Activated T-helper 1 cell treated with anti-CD3 and anti-CD28 coated beads, Interleukin-12 subunit alpha, Interleukin-12 subunit beta, Interleukin-2, Interleukin-4 antibody, amounts not matched to agents 30 ng/mL and 10 ng/mL and 1 ng/mL, durations not matched to agents 14 hours and 24 hours and 36 hours (primary cell): ENCODE measurements at regions not wholly inside any gene's neighbourhood (a gene's known extent, or its start where the extent isn't known, plus 50 kb on each side); places are given as distances from the start of the nearest gene placed in this dataset.

Experiments
- DNase-seq: peaks from one replicate; pipeline ENCODE4 v3.0.0; 2021; ENCODE audit warnings: low spot score
- H3K27ac Mint-ChIP-seq: one replicate; pipeline ENCODE4 v1.8.0; 2021; ENCODE audit warnings: mild to moderate bottlenecking, mixed read lengths
- H3K27me3 Mint-ChIP-seq: one replicate; pipeline ENCODE4 v1.8.0; 2022; ENCODE audit warnings: mild to moderate bottlenecking, moderate library complexity, mixed read lengths; ENCODE audit not compliant: insufficient read depth
- H3K36me3 Mint-ChIP-seq: one replicate; pipeline ENCODE4 v1.8.0; 2021; ENCODE audit warnings: low read depth, mixed read lengths
- H3K4me1 Mint-ChIP-seq: one replicate; pipeline ENCODE4 v1.8.0; 2021; ENCODE audit warnings: low read depth, mixed read lengths
- H3K4me3 Mint-ChIP-seq: one replicate; pipeline ENCODE4 v1.8.0; 2021; ENCODE audit warnings: mild to moderate bottlenecking, moderate library complexity, mixed read lengths
- H3K9me3 Mint-ChIP-seq: one replicate; pipeline ENCODE4 v1.8.0; 2021; ENCODE audit warnings: mixed read lengths
- intact Hi-C: fragments of 100-400 bp; cut with micrococcal nuclease; formaldehyde crosslinking; loops from one replicate; pipeline ENCODE4 v1.15.1; 2024

GRCh38 chr7:110382736-110383135 is 708.2 kb upstream of the LRRN3 start:
- intact Hi-C loops, result no loop called here
- Mint-ChIP-seq H3K4me3 (no peak overlapping the region), H3K36me3 (no peaks in the 10 kb centered on the region), H3K27ac (no peak overlapping the region), H3K27me3 (no peaks in the 10 kb centered on the region), H3K9me3 (no peaks in the 10 kb centered on the region), H3K4me1 (no peaks in the 10 kb centered on the region)
- no peak for DNase-seq

- Mint-ChIP-seq H3K9me3 (no peaks in the 10 kb centered on the region), H3K27me3 (no peaks in the 10 kb centered on the region), H3K27ac (no peak overlapping the region), H3K4me3 (no peak overlapping the region), H3K4me1 (no peaks in the 10 kb centered on the region), H3K36me3 (no peaks in the 10 kb centered on the region)
- intact Hi-C loops, result no loop called here
- DNase-seq, result no peak
Observed at GRCh38 chr7:110386006-110386405, 704.9 kb upstream of the LRRN3 start.

- DNase-seq, result no peak
- intact Hi-C loops, result no loop called here
- Mint-ChIP-seq H3K27me3 (no peaks in the 10 kb centered on the region), H3K9me3 (no peaks in the 10 kb centered on the region), H3K4me1 (no peaks in the 10 kb centered on the region), H3K4me3 (no peak overlapping the region), H3K27ac (no peak overlapping the region), H3K36me3 (no peaks in the 10 kb centered on the region)
Observed at GRCh38 chr7:110386913-110387312, 704.0 kb upstream of the LRRN3 start.

GRCh38 chr7:110387689-110388088 is 703.2 kb upstream of the LRRN3 start:
- no peak for DNase-seq
- H3K4me3 Mint-ChIP-seq, result no peak overlapping the region
- H3K27me3 Mint-ChIP-seq, result no peaks in the 10 kb centered on the region
- H3K4me1 Mint-ChIP-seq, result no peaks in the 10 kb centered on the region
- intact Hi-C loops, result no loop called here
- no peak overlapping the region for H3K27ac Mint-ChIP-seq
- H3K36me3 Mint-ChIP-seq, result no peaks in the 10 kb centered on the region
- no peaks in the 10 kb centered on the region for H3K9me3 Mint-ChIP-seq

GRCh38 chr7:110388457-110388856 is 702.5 kb upstream of the LRRN3 start:
- no peaks in the 10 kb centered on the region for H3K36me3 Mint-ChIP-seq
- H3K4me3 Mint-ChIP-seq, result no peak overlapping the region
- H3K27ac Mint-ChIP-seq, result no peak overlapping the region
- no peaks in the 10 kb centered on the region for H3K9me3 Mint-ChIP-seq
- DNase-seq, result no peak
- H3K27me3 Mint-ChIP-seq, result no peaks in the 10 kb centered on the region
- H3K4me1 Mint-ChIP-seq, result no peaks in the 10 kb centered on the region
- intact Hi-C loops, result no loop called here

GRCh38 chr7:110396021-110396420 is 694.9 kb upstream of the LRRN3 start:
- intact Hi-C loops, result no loop called here
- Mint-ChIP-seq H3K9me3 (no peaks in the 10 kb centered on the region), H3K27ac (no peak overlapping the region), H3K36me3 (no peaks in the 10 kb centered on the region), H3K27me3 (peaks cover 3% of the 10 kb centered on the region), H3K4me3 (no peak overlapping the region), H3K4me1 (no peaks in the 10 kb centered on the region)
- DNase-seq, result no peak

GRCh38 chr7:110397927-110398660 is 692.8 kb upstream of the LRRN3 start:
- Mint-ChIP-seq H3K4me3 (no peak overlapping the region), H3K36me3 (no peaks in the 10 kb centered on the region), H3K9me3 (no peaks in the 10 kb centered on the region), H3K27ac (no peak overlapping the region), H3K4me1 (no peaks in the 10 kb centered on the region), H3K27me3 (peaks cover 3% of the 10 kb centered on the region)
- no peak for DNase-seq
- intact Hi-C loops, result no loop called here

- Mint-ChIP-seq H3K27ac (no peak overlapping the region), H3K27me3 (peaks cover 3% of the 10 kb centered on the region), H3K4me3 (no peak overlapping the region), H3K9me3 (no peaks in the 10 kb centered on the region), H3K36me3 (no peaks in the 10 kb centered on the region), H3K4me1 (no peaks in the 10 kb centered on the region)
- no peak for DNase-seq
- intact Hi-C loops, result no loop called here
Observed at GRCh38 chr7:110399421-110399820, 691.5 kb upstream of the LRRN3 start.

GRCh38 chr7:110400411-110400810 is 690.5 kb upstream of the LRRN3 start:
- no peak for DNase-seq
- no peaks in the 10 kb centered on the region for H3K36me3 Mint-ChIP-seq
- no peak overlapping the region for H3K27ac Mint-ChIP-seq
- no peak overlapping the region for H3K4me3 Mint-ChIP-seq
- no peaks in the 10 kb centered on the region for H3K4me1 Mint-ChIP-seq
- H3K27me3 Mint-ChIP-seq, result peaks cover 3% of the 10 kb centered on the region
- no peaks in the 10 kb centered on the region for H3K9me3 Mint-ChIP-seq
- intact Hi-C loops, result no loop called here

- no peaks in the 10 kb centered on the region for H3K4me1 Mint-ChIP-seq
- intact Hi-C loops, result no loop called here
- no peaks in the 10 kb centered on the region for H3K27me3 Mint-ChIP-seq
- H3K9me3 Mint-ChIP-seq, result no peaks in the 10 kb centered on the region
- no peaks in the 10 kb centered on the region for H3K36me3 Mint-ChIP-seq
- no peak overlapping the region for H3K4me3 Mint-ChIP-seq
- no peak for DNase-seq
- H3K27ac Mint-ChIP-seq, result no peak overlapping the region
Observed at GRCh38 chr7:110407242-110407641, 683.7 kb upstream of the LRRN3 start.

GRCh38 chr7:110407706-110408105 is 683.2 kb upstream of the LRRN3 start:
- Mint-ChIP-seq H3K27me3 (no peaks in the 10 kb centered on the region), H3K27ac (no peak overlapping the region), H3K36me3 (no peaks in the 10 kb centered on the region), H3K9me3 (no peaks in the 10 kb centered on the region), H3K4me1 (no peaks in the 10 kb centered on the region), H3K4me3 (no peak overlapping the region)
- DNase-seq, result no peak
- intact Hi-C loops, result no loop called here

- no peak for DNase-seq
Observed at GRCh38 chr7:110412614-110413013, 678.3 kb upstream of the LRRN3 start.

GRCh38 chr7:110413038-110413437 is 677.9 kb upstream of the LRRN3 start:
- Mint-ChIP-seq H3K9me3 (no peaks in the 10 kb centered on the region), H3K36me3 (no peaks in the 10 kb centered on the region), H3K27ac (no peak overlapping the region), H3K4me3 (no peak overlapping the region), H3K4me1 (no peaks in the 10 kb centered on the region), H3K27me3 (no peaks in the 10 kb centered on the region)
- DNase-seq, result no peak
- intact Hi-C loops, result no loop called here

More at GRCh38 chr7:110412614-110413013, 678.3 kb upstream of the LRRN3 start:
- no peak overlapping the region for H3K4me3 Mint-ChIP-seq
- no peaks in the 10 kb centered on the region for H3K9me3 Mint-ChIP-seq
- H3K4me1 Mint-ChIP-seq, result no peaks in the 10 kb centered on the region
- H3K27me3 Mint-ChIP-seq, result no peaks in the 10 kb centered on the region
- no peaks in the 10 kb centered on the region for H3K36me3 Mint-ChIP-seq
- no peak overlapping the region for H3K27ac Mint-ChIP-seq
- intact Hi-C loops, result no loop called here

GRCh38 chr7:110417611-110418010 is 673.3 kb upstream of the LRRN3 start:
- H3K4me1 Mint-ChIP-seq, result no peaks in the 10 kb centered on the region
- intact Hi-C loops, result no loop called here

More at GRCh38 chr7:110417611-110418010, 673.3 kb upstream of the LRRN3 start:
- no peaks in the 10 kb centered on the region for H3K27me3 Mint-ChIP-seq
- no peak overlapping the region for H3K4me3 Mint-ChIP-seq
- H3K27ac Mint-ChIP-seq, result no peak overlapping the region
- DNase-seq, result no peak
- H3K36me3 Mint-ChIP-seq, result no peaks in the 10 kb centered on the region
- H3K9me3 Mint-ChIP-seq, result no peaks in the 10 kb centered on the region
